Chondrocyte (in vitro differentiated cells): ENCODE measurements at regions not wholly inside any gene's neighbourhood (a gene's known extent, or its start where the extent isn't known, plus 50 kb on each side); places are given as distances from the start of the nearest gene placed in this dataset.

ENCODE experiments used
- DNase-seq: peaks from one replicate; pipeline ENCODE4 v3.0.0; 2021; ENCODE audit warnings: mixed read lengths, low spot score
- H3K27ac Mint-ChIP-seq: one replicate; pipeline ENCODE4 v1.8.0; 2021; ENCODE audit warnings: mild to moderate bottlenecking, moderate library complexity, mixed read lengths; ENCODE audit not compliant: unreplicated experiment
- H3K27me3 Mint-ChIP-seq: 2 replicates; pipeline ENCODE4 v1.8.0; 2021; ENCODE audit warnings: low read depth, mixed read lengths
- H3K36me3 Mint-ChIP-seq: 2 replicates; pipeline ENCODE4 v1.8.0; 2021; ENCODE audit warnings: low read depth, mixed read lengths
- H3K4me1 Mint-ChIP-seq: 2 replicates; pipeline ENCODE4 v1.8.0; 2021; ENCODE audit warnings: low read depth, mild to moderate bottlenecking, mixed read lengths
- H3K4me3 Mint-ChIP-seq: one replicate; pipeline ENCODE4 v1.8.0; 2021; ENCODE audit warnings: mild to moderate bottlenecking, moderate library complexity, mixed read lengths; ENCODE audit not compliant: unreplicated experiment
- H3K9me3 Mint-ChIP-seq: 2 replicates; pipeline ENCODE4 v1.8.0; 2021; ENCODE audit warnings: low read depth, mixed read lengths
- TF ChIP-seq, protein P1 (sequence below): fragments of 200-600 bp; sonication (generic); IDR thresholded peaks from 2 replicates; pipeline ENCODE4 v1.5.0; 2021; ENCODE audit warnings: antibody characterized with exemption, mild to moderate bottlenecking, moderate library complexity

DNA sequence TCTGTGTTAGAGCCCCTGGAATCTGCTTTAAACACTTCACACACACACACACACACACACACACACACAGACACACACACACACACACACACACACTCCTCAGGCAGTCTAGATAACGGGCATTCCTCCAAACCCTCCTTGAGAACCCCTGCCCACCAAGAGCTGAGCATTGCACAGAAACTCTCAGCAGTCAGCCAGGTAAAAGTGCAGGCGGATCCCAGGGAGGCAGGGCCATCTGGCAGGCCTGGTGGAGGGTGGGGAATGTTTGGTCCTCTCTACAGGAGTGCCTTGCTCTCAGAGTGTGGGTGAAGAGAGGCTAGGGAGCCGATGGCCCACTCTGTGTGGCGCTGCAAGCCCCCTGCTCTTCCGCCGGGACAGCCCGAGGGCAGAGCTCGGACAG, 190.2 kb downstream of the BUD13 start:
- no peak overlapping the region for H3K27ac Mint-ChIP-seq
- no peaks in the 10 kb centered on the region for H3K9me3 Mint-ChIP-seq
- no peak overlapping the region for H3K4me3 Mint-ChIP-seq
- peaks cover 12% of the 10 kb centered on the region for H3K4me1 Mint-ChIP-seq
- TF ChIP-seq, protein P1, sequence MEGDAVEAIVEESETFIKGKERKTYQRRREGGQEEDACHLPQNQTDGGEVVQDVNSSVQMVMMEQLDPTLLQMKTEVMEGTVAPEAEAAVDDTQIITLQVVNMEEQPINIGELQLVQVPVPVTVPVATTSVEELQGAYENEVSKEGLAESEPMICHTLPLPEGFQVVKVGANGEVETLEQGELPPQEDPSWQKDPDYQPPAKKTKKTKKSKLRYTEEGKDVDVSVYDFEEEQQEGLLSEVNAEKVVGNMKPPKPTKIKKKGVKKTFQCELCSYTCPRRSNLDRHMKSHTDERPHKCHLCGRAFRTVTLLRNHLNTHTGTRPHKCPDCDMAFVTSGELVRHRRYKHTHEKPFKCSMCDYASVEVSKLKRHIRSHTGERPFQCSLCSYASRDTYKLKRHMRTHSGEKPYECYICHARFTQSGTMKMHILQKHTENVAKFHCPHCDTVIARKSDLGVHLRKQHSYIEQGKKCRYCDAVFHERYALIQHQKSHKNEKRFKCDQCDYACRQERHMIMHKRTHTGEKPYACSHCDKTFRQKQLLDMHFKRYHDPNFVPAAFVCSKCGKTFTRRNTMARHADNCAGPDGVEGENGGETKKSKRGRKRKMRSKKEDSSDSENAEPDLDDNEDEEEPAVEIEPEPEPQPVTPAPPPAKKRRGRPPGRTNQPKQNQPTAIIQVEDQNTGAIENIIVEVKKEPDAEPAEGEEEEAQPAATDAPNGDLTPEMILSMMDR, result no peak
- peaks cover 73% of the 10 kb centered on the region for H3K27me3 Mint-ChIP-seq
- no peak for DNase-seq
- no peaks in the 10 kb centered on the region for H3K36me3 Mint-ChIP-seq

DNA sequence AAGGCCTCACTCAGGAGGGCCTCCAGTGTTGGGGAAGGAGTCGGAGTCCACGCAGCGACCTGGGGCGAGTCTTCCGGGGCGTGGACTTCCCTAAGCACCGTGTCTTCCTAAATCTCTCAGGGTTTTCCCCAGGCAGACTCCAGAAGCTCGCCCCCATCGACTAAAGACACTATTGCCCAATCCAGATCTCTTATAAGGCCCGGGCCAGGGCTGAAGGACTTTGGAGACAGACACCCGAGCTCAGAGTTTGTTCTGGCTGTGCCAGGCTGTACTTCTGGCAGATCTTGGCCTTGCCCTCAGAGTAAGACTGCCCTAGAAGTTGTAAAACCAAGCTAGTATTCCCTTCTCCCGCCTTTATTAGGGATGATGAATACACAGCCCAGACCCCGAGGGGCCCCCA, 191.4 kb downstream of the BUD13 start:
- Mint-ChIP-seq H3K4me1 (peaks cover 12% of the 10 kb centered on the region), H3K4me3 (no peak overlapping the region), H3K27me3 (peaks cover 78% of the 10 kb centered on the region), H3K9me3 (no peaks in the 10 kb centered on the region), H3K36me3 (no peaks in the 10 kb centered on the region), H3K27ac (no peak overlapping the region)
- DNase-seq, result peak; percentile 50
- TF ChIP-seq, protein P1, result no peak

DNA sequence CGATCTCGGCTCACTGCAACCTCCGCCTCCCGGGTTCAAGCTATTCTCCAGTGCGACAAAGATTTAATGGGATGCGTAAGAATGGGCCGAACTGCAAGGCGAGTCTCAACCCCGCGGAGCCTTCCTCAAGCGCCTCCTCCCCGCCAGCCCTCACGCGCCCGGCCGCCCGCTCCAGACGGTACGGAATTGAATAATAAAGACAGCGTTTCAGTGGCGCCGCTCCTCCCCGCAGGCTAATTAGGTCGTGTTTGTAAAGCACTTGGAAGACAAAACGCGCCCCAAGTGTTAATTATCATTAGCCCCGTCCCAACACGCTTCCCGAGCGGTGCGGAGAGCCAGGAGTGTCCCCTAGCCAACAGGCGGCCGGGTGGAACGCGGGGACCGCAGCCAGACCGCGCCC, 192.0 kb downstream of the BUD13 start:
- Mint-ChIP-seq H3K4me1 (peaks cover 12% of the 10 kb centered on the region), H3K36me3 (no peaks in the 10 kb centered on the region), H3K27me3 (peaks cover 73% of the 10 kb centered on the region), H3K9me3 (no peaks in the 10 kb centered on the region), H3K4me3 (no peak overlapping the region), H3K27ac (no peak overlapping the region)
- DNase-seq, result peak; percentile 56
- TF ChIP-seq, protein P1, result no peak

DNA sequence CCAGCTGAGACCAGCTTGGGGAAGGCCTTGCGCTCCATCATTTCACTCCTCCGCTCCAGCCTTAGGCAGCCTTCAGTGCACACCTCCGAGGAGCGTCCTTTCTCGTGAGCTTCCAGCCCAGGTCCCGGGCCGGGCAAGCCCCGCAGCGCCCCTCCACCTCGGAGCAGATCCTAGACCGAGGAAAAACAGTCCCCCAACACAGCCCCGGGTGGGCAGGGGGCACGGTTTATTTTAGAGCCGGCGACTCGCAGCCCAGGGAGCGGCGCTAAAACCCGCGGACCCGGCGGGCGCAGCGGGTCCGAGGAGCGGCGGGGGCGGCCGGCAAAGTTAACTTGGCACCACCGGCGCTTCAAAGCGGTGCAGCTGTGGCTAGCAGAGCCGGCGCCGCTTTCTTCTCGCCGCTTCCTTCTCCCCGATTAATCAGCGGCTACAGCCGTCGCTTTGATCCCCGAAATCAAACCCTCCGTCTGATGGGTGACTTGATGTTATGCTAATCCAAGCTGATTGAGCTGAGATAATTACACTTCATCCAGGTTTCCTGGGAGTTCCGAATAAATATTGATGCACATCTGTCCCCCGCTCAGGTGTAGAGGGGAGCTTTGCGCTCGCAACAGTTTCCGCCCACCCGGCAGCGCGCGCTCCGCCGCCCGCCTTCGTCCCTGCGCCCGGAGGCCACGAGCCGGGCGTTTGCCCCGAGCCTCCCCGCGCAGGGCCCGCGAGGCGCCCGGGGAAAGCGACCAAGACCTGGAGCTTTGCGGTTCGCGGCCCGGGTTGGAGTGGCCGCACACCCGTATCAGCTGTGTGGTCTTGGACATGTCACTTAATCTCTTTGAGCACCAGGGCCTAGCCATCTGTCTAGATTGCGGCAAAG, 192.7 kb downstream of the BUD13 start:
- peak; percentile 46 for DNase-seq
- H3K27me3 Mint-ChIP-seq, result peaks cover 67% of the 10 kb centered on the region

DNA sequence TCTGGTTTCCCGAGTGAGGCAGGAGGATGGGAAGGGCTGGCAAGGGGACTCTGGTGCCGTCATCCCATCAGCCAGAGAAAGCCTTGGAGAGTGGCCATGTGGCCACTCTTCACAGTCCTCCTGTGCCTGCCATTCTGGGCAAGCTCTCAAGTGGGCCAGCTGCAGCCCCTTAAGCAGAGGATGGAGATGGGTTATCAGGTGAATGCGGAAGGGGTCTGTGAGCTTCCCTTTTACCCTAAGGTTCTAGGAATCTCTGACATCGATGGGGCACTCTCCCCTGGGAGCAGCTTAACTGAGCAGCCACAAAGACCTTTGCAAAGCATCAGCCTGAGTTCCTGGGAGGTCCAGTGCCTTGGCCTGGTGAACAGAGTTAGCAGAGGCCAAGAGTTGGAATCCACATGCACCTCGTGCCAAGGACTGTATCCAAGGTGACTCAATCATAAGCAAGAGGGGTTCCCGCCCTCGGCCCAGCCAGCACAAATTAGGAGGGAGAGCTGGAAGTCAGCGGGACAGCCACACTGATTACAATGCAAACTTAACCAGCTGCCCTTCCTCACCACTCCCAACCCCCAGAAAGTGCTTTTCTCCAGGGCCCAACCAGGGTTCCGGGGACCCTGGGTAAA, 193.6 kb downstream of the BUD13 start:
- peaks cover 60% of the 10 kb centered on the region for H3K27me3 Mint-ChIP-seq
- no peak overlapping the region for H3K4me3 Mint-ChIP-seq
- TF ChIP-seq, protein P1, result no peak

More for the DNA sequence above, 192.7 kb downstream of the BUD13 start:
- no peak overlapping the region for H3K27ac Mint-ChIP-seq
- TF ChIP-seq, protein P1, result no peak
- H3K36me3 Mint-ChIP-seq, result no peaks in the 10 kb centered on the region
- H3K4me3 Mint-ChIP-seq, result peak overlapping the region; percentile 49
- peaks cover 12% of the 10 kb centered on the region for H3K4me1 Mint-ChIP-seq
- no peaks in the 10 kb centered on the region for H3K9me3 Mint-ChIP-seq

More for the DNA sequence above, 193.6 kb downstream of the BUD13 start:
- Mint-ChIP-seq H3K36me3 (no peaks in the 10 kb centered on the region), H3K4me1 (peaks cover 12% of the 10 kb centered on the region), H3K27ac (no peak overlapping the region), H3K9me3 (no peaks in the 10 kb centered on the region)
- peak; percentile 41 for DNase-seq
